ENCODE measurements at regions not wholly inside any gene's neighbourhood (a gene's known extent, or its start where the extent isn't known, plus 50 kb on each side); places are given as distances from the start of the nearest gene placed in this dataset.
"Not testable (repeated sequence)": the region's sequence is repeated elsewhere in the genome, so short reads cannot be mapped to it uniquely, and the experiment has no call there.

- DNase-seq, result no peak
Observed at GRCh38 chr3:156050918-156051317, 69.5 kb upstream of the KCNAB1 start.

- DNase-seq, result no peak
Observed at GRCh38 chr3:156051651-156052050, 68.7 kb upstream of the KCNAB1 start.

- no peak for DNase-seq
Observed at GRCh38 chr3:156052115-156052514, 68.3 kb upstream of the KCNAB1 start.

- no peak for DNase-seq
Observed at GRCh38 chr3:156059950-156060501, 60.4 kb upstream of the KCNAB1 start.

GRCh38 chr3:156068151-156068550, 52.2 kb upstream of the KCNAB1 start:
- DNase-seq, result not testable (repeated sequence)

GRCh38 chr3:156070028-156070427, 50.4 kb upstream of the KCNAB1 start:
- DNase-seq, result no peak

Data from activated CD4-positive, alpha-beta T cell treated with anti-CD3 and anti-CD28 coated beads for 48 hours (primary cell).